ENCODE measurements at regions not wholly inside any gene's neighbourhood (a gene's known extent, or its start where the extent isn't known, plus 50 kb on each side); places are given as distances from the start of the nearest gene placed in this dataset.
A peak's percentile ranks its signal among the peaks of the same experiment; 100 is the strongest.

- peak; percentile 73 for DNase-seq
Measured at GRCh38 chr18:78701771-78702396, 277.7 kb upstream of the SALL3 start.

GRCh38 chr18:78703291-78703690, 276.3 kb upstream of the SALL3 start:
- no peak for DNase-seq

- no peak for DNase-seq
Measured at GRCh38 chr18:78704971-78705461, 274.6 kb upstream of the SALL3 start.

- DNase-seq = no peak
Measured at GRCh38 chr18:78709261-78709809, 270.3 kb upstream of the SALL3 start.

- DNase-seq = no peak
Measured at GRCh38 chr18:78711316-78711715, 268.3 kb upstream of the SALL3 start.

GRCh38 chr18:78711971-78712370, 267.6 kb upstream of the SALL3 start:
- DNase-seq = no peak

GRCh38 chr18:78713069-78713468, 266.5 kb upstream of the SALL3 start:
- no peak for DNase-seq

GRCh38 chr18:78713726-78714125, 265.9 kb upstream of the SALL3 start:
- no peak for DNase-seq

GRCh38 chr18:78716022-78716421, 263.6 kb upstream of the SALL3 start:
- no peak for DNase-seq

- no peak for DNase-seq
Measured at GRCh38 chr18:78716581-78716980, 263.0 kb upstream of the SALL3 start.

- DNase-seq = no peak
Measured at GRCh38 chr18:78717051-78717765, 262.4 kb upstream of the SALL3 start.

- no peak for DNase-seq
Measured at GRCh38 chr18:78717766-78718150, 261.9 kb upstream of the SALL3 start.

GRCh38 chr18:78719821-78720220, 259.8 kb upstream of the SALL3 start:
- no peak for DNase-seq

GRCh38 chr18:78720456-78721237, 259.0 kb upstream of the SALL3 start:
- no peak for DNase-seq

GRCh38 chr18:78721238-78721875, 258.3 kb upstream of the SALL3 start:
- no peak for DNase-seq

- DNase-seq = no peak
Measured at GRCh38 chr18:78721981-78722380, 257.6 kb upstream of the SALL3 start.

GRCh38 chr18:78722386-78722785, 257.2 kb upstream of the SALL3 start:
- DNase-seq = no peak

GRCh38 chr18:78722929-78723710, 256.5 kb upstream of the SALL3 start:
- no peak for DNase-seq

GRCh38 chr18:78724214-78724914, 255.3 kb upstream of the SALL3 start:
- no peak for DNase-seq

GRCh38 chr18:78725426-78725825, 254.2 kb upstream of the SALL3 start:
- no peak for DNase-seq

- DNase-seq = no peak
Measured at GRCh38 chr18:78726326-78727056, 253.1 kb upstream of the SALL3 start.
